NCI-H146 (cell line): ENCODE measurements at regions not wholly inside any gene's neighbourhood (a gene's known extent, or its start where the extent isn't known, plus 50 kb on each side); places are given as distances from the start of the nearest gene placed in this dataset.

Source experiments
- DNase-seq: peaks from one replicate; lab custom pipeline; 2025; lab: John Stamatoyannopoulos, UW

DNA sequence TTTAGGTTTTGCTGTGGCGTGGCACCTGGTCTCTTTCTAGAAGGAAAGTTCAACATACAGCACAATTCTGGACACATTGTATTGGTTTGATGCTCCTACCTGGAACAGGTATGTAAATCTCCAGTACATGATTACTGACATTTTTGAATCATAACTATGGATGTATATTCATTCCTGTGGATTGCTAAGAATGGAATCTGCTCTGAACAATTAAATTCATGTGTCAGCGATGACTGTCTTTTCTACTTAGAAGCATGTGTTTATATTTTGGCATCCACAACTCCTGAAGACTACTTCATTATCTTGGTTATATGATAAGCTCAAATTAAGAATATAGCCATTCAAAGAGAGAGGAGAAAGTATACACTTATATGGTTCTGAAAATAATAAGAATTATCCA, 291.8 kb downstream of the CHRM3 start:
- no peak for DNase-seq

DNA sequence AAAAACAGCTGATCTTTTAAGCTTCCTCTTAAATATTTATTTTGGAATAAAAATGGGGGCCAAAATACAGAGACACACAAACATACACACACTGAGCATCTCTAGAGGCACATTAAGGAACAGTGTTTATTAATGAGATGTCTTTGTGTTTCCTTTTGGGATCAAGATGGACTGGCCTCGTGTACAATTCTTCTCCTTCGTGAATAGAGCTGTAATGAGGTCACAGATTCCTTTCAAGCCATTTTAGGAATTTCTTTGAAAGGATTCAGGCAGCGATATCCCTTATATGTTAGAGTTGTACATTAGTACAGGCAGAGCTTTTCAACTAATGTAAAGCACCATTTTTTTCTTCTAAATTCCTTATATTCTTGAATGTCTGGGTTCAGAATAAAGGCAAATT, 295.7 kb downstream of the CHRM3 start:
- no peak for DNase-seq

DNA sequence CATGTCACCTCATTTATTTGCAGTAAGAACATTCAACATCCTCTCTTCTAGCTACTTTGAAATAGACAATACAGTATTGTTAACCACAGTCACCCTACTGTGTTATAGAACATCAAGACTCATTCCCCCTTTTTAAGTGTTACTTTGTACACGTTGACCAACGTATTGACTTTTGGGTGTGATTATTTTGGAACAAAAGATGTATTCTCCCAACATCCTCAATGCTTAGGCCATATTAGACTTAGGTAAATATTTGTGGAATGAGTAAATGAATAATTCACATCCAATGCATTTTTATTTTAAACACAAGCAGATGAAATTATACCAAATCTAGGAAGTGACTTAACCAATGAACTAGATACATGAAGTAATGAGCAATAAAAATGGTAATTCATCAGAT, 296.6 kb downstream of the CHRM3 start:
- DNase-seq: peak; percentile 57

DNA sequence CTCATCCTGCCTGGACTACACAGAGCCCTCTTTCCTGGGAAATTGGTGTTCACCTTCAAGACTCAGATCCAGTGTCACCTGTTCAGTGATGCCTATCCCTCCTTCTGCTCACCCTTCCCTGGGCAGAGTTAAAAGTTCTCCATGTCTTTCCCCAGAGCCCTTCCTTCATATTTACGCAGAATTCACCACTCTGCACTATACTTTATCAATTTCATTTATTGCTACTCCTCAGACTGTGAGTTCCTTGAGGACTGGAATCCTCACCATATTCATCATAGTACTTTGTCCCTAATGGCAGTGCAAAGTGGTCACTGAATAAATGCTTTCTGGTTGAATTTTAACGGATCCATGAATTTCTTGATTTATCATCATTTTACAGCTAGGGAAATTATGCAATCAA, 300.0 kb downstream of the CHRM3 start:
- DNase-seq: no peak

DNA sequence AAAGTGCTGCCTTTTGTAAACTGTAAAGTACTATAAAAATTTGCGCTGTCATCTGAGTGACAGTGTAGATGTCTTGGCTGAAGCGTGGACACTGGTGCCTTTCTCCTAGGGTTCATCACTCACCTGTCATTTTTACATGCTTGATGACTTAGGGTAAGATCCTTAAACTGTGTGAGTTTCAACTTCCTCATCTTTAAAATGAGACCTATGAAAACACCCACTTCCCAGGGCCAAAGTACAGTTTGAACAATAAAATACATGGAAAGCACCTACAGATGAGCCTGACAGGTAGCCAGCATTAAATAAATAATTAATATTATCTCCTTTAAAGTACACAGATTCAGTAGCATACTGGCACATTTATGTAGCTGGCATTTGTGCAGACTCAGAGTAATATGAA, 309.9 kb downstream of the CHRM3 start:
- no peak for DNase-seq

DNA sequence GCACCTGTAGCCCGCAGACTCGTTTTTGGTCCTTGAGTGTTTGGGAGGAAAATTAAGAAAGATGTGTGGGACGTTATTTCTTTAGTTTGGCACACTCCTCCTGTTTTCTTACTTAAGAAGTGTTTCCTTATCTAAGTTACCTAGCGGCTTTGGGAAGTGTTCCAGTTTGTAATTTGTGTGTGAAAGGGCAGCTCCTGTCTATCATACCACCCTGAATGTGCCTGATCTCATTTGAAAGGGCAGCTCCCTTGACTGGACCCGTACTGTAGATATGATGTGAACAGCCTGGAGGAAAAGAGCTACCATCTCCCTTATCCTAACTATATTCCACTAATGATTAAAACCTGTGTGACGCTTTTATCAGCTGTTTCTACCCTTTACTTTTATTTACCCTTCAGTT, 314.3 kb downstream of the CHRM3 start:
- no peak for DNase-seq

DNA sequence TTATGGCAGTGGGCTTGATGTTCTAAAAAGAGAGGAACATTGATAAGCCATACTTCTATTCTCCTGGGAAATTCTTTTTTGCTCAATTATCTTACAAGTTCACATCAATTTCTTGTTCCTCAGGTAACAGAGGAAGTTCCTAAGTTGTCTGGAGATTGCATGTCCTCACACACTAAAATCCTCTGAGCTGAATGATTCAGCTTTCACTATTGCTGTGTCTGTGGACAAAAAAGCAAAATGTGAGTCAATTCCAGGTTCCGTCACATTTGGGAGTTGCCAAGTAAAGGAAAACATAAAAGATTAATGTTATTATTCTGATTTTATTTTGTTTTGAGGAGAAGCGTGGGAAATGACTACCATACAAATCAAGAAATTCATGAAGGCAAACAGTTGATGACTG, 316.7 kb downstream of the CHRM3 start:
- DNase-seq: no peak

DNA sequence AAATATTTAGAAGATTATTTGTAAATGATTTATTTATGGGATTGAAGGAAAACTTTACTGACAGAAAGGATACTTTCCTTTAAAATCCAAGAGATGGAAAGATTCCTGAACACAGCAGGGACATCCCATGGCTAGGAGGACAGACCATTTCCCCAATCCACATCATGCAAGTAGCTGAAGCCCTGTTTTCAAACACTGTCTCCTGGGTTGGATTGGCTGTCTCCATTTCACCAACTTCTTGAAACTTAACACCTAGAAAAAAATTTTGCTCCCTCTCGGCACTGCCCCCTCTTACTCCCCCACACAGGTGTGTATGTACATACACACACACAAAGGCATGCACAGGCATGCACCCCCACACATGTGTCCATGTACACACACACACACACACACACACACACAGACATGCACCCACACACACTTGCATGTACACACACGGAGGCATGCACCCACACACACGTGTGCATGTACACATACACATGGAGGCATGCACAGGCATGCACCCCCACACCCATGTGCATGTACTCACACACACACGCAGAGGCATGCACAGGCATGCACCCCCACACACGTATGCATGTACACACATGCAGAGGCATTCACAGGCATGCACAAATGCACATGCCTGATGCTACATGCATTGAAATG, 320.0 kb downstream of the CHRM3 start:
- no peak for DNase-seq

DNA sequence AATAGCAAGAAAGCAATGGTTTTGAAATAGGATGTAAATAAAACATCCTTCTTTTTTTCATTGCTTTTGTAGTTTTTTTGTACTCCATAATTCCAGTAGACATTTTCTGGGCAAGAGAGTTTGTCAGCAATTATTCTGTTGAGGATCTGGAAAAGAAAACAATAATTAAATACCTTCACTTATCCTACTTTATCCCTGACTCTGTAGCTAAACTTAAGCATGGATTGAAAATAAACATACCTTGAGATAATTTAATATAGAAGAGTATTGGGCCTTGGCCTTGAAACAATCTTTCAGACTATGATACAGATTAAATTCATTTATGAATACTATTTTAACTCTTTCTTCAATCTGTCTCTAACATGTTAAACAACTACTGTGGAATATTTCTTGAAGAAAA, 321.2 kb downstream of the CHRM3 start:
- DNase-seq: no peak

DNA sequence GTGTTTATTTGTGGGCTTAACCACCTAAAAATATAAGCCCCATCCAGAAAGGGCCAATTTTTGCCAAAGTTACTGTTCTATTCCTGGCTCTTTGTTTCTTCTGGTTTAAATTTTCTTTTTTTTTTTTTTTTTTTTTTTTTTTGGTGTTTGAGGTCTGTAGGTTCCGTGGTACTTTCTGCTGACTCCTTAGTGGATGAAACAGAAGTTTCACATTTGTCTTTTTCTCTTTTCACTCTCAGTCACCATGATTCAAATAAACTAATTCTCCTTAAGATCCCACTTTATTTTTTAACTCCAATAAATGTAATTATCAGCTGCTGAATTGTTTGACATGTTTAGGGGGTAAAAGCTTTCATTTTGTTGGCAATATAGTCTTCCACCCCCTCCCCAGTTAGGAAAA, 322.3 kb downstream of the CHRM3 start:
- no peak for DNase-seq

DNA sequence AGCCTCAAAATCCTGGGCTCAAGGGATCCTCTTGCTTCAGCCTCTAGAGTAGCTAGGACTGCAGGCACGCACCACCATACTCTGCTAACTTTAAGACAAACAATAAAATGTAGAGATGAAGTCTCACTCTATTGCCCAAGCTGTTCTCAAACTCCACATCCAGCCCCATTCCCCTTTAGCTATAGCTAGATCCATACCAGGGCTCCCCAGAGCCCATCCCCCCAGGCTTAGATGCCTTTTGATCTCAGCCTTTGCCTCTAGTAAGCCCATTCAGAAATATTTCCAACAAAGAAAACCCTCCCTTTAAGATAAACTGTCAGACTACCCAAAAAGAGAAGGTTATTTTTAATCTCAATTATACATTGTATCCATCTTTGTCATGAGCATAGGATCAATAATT, 325.4 kb downstream of the CHRM3 start:
- DNase-seq: no peak

DNA sequence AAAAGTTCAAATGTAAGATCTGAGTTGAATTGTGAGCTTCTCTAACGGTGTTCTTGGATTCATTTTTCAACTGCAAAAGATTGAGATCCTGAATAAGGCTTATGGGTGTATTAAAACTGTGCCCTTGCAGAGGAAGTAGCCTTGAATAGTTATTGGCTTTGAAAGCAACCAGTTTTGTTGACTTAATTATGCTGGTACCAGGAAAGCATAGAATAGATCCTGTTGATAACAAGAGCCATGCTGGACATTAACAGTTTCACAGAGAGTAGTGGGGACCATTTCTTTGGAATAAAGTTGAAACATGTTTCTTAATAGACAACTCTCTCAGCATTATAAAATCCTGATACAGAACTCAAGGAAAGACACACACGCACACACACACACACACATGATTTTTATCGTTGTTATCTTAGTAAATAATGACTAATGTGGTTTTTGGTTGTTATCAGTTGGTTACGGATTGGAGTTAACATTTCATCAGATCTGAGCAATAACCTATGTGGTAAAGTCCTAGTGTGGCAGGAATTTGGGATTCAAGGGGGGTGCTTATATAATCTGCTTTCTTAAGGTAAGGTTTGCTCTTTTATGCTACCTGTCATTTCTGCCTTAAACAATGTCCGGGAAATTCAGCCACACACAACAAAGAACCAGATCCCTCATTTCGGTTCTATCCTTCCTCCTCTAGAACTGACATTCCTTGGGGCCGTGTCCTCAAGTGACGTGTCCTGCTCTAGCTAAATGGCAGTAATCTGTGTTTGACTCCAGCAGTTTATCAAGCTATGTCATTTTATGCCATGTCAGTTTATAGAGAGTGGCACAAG, 330.9 kb downstream of the CHRM3 start:
- no peak for DNase-seq

DNA sequence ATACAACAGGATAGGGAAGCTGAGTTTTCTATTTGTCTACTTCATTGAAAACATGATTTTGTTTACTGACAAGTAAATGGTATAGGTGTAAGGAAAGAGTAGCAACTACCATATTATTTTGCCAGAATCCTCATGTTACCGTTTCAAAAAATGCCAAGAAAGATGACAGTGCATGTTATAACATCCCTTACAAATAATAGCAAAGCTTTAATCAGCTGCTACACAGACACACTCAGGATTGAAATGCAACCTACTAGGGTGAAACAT, 331.5 kb downstream of the CHRM3 start:
- no peak for DNase-seq

DNA sequence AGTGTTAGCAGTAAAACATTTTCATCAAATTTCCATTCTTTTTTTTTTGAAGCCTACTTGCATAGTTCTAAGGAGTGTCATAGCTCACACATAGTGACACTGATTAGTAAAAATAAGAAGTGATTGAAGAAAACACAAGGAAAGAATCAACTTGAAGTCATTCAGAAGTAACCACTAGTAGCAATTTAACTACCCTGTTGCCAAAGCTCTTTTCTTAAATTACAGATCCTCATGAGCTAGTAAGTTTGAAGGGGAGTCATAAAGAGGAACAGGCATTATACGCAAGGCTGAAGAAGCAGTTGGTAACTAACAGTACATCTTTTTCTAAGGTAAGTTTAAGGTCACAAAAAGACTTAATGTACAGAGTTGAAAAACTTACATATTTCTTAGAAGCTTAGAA, 332.2 kb downstream of the CHRM3 start:
- no peak for DNase-seq

DNA sequence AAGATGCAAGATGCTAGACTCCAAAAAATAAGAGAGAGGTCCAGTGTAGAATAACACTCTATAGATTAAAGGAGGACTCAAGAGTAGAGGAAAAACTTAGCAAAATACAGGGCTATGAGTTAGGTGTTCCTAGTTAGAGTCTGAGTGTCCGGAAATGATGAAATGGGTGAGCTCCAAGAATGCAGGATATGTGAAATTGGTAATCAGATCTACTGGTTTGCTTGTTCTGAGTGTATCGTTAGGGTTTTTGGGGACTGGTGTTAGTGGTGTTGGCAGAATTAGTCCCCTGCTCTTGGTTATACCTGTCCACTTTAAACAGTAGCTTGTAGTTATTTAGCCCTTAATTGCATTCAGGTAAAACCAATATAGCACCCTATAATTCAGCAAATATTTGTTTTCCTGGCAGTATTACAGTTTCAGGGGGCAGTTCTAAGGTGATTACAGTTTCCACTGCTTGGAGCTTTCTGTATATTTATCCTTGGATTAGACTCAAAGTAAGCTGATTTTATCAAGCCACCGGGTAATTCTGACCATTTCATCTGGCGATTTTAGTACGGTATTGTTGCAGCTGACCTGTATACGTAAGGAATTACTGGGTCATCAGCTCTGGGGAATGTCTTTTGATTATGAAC, 332.7 kb downstream of the CHRM3 start:
- DNase-seq: peak; percentile 14

DNA sequence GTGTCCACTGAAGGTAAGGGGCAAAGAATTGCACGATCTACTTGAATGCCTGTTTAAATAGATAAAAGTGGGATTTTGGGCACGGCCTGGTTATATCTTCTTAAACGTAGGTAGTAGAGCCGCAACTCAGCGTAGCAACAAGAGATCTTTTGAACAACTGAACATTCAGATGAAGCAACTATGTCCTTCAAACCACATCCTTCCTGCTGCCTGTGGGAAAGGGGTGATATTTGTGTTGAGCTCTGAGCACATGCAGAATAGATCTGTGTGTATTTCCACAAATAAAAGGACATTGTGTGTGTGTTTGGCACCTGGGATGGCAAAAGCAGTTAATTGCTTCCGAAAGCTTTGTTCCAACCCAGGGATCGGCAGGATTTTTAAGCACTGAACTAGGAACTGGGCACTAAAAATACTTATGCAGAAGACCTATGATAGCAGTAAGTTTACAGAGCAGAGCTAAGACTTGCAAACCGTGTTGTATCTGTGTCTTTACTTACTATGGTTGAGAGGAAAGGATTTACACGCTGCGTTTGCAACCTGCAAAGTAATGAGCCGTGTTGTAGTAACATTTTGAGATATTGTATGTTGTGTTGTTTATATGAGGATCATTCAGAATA, 333.4 kb downstream of the CHRM3 start:
- peak; percentile 14 for DNase-seq

DNA sequence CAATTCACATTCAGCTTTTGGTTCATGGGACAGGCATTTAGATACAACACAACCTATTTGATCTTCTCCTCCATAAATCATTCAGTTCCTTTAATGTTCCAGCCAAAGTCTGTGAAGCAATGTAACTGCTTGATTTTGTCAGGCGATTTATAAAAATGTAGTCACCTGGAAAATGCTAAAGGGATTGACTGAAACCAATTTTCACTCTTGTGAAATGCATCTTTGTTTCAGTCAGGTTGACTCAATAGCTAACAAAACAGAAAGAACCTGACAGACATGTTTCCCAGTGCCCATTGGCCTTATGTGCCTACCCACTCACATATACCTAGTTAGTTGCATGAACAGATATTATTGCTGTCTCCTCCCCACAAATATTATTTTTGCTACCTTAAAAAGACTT, 335.7 kb downstream of the CHRM3 start:
- DNase-seq: no peak

DNA sequence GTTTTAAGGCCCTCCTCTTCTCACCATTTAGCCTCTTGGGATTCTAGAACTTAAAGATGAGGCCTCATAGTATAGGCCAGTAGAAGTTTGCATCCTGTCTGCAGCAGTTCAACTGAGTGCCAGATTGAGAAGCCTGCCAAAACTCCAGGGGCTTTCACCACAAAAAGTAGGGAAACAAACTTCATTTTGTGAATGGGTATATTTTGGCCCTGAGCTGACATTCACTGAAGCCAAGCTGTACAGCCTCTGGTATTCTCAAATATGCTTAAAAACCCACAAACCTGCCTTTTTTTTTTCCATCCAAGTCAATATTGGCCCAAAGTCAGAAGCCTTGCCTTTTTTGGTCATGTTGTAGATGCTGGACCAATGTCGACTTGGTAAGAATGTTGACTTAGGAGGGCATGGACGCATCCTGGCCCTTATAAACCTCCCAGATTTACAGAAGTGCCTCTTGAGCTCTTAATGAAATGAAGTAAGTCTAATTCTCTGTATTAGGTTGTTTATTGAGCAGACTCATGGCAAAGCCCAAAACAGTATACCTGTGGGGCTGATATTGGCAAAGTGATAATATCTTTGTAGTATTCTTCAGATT, 337.5 kb downstream of the CHRM3 start:
- DNase-seq: no peak

DNA sequence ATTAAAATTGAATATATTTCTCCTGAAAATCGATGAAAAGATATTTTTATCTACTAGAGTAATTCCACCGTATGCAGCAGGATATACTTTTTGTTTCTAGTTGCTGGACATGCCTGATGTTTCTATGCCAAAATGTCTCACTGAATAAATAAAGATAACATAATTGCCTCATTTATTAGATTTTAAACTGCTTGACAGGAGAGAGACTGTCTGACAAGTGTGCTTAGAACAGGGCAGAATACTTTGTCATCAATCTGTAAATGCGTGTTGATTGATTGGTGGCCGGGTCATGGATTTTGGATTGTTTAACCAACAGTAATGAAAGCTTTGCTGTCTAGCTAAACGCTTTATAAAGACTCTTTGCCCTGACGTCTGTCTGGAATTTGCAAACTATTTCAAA, 339.0 kb downstream of the CHRM3 start:
- DNase-seq: peak; percentile 11

DNA sequence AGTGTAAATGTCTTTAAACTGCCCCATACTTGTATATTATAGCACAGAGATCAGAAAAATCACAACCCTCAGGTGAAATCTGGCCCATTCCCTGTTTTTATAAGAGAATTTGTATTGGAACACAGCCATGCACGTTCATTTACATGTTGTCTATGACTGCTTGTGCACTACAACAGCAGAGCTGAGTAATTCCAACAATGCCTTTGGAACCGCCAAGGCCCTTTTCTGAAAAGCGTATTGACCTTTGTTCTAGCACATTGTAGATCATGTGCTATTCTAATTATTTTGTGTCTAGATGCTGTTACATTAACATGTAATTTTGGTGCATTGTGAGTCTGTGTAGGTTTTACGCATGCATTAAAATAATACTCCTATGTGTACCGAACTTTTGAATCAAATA, 339.6 kb downstream of the CHRM3 start:
- DNase-seq: no peak

DNA sequence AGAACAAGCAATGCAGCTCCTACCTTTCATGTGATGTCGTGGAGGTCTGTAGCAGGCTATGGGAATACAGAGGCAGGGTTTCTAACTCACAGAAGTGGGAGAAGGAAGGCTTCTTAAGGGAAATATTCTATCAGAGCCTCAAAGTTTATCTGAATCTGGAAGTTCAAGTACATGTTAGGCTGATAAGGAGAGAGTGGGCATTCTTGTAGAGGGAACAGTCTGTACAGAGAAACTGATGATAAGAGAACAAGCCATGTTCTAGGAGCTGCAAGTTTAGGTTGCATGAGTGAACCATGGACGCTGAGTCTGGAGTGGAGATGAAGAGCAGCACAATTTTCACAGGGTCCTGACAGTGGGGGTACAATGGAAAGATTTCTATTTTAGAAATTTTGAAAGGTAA, 344.0 kb downstream of the CHRM3 start:
- DNase-seq: no peak

DNA sequence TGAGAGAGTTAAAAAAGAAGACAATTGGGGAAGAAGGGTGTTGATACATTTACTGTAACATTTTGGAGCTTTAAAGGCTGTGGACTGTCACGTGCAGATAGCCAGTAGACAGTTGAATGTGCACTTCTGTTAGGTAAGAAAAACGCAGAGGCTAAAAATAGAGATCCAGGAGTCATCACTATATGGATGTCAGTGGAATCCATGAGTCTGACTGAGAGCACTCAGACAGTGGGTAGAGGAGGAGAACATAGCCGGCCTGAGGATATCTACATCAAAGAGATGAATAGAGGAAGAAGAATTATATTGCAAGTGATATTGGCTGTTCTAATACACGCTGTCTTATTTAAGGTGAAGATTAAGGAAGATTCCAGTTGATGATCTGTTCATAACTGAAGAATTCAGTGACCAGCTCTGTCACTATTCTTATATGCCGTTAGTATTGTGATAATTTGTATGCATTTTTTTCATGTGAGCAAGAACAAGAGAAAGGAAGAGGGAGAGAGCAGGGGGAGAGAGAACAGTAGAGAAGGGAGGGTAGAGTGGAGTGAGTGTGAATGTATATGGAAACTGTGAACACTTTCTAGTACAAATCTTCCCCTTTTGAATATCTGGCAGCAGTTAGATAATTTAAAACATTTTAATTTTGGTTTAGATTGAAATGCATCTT, 344.8 kb downstream of the CHRM3 start:
- DNase-seq: no peak
